ENCODE measurements at regions not wholly inside any gene's neighbourhood (a gene's known extent, or its start where the extent isn't known, plus 50 kb on each side); places are given as distances from the start of the nearest gene placed in this dataset.

DNA sequence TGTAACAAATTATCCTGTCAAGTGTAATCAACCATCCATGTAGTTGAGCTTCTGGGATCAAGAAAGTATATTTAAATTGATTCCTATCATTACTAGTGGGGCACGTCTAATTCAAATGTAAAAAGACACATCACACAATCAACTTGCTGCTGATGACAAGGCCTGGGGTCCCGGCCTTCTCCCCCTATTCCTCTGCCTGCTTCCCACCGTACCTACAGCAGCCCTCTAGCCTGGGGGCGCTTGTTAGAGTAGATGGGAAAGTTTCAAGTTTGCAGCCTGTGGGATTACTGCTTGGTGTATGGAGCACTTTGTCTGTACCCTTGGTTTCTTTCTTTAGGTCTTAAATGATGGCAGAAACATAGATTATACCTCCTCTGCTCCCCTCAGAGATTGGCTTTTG, 333.3 kb upstream of the KYNU start:
- no peak overlapping the region for H3K56ac ChIP-seq (replicated peaks; ENCODE audit: insufficient read length, low read depth, low read length)
- no peak overlapping the region for H4K8ac ChIP-seq (ENCODE audit: extremely low read depth, insufficient read depth, low read length)
- no peak overlapping the region for H4K91ac ChIP-seq (replicated peaks; ENCODE audit: insufficient read length, low read length)
- H3K23me2 ChIP-seq (ENCODE audit: low read depth, low read length): no peaks in the 10 kb centered on the region
- H4K20me1 ChIP-seq (replicated peaks in 1 of 2; ENCODE audit: control insufficient read depth in 1 of 2, insufficient read depth in 2 of 2, low read length in 2 of 2): no peaks in the 10 kb centered on the region
- no peak overlapping the region for H3K4me3 ChIP-seq (ENCODE audit: extremely low read depth in 1 of 4, insufficient read depth in 2 of 4, low read depth in 3 of 4, low read length in 4 of 4)
- TF ChIP-seq JUN (IDR thresholded peaks at IDR 0.05; ENCODE audit: low read depth, low read length): no peak
- TF ChIP-seq MAFK (IDR thresholded peaks at IDR 0.05; ENCODE audit: low read depth, low read length): no peak
- TF ChIP-seq SIRT6 (IDR thresholded peaks at IDR 0.05; ENCODE audit: low read length): no peak
- no peak for TF ChIP-seq PHF8 (conservative IDR thresholded peaks at IDR 0.05; ENCODE audit: low read depth, low read length)
- no peak for TF ChIP-seq CREB1 (IDR thresholded peaks at IDR 0.05)
- TF ChIP-seq EZH2 (IDR thresholded peaks at IDR 0.05; ENCODE audit: low read depth, low read length, severe bottlenecking): no peak
- no peak for TF ChIP-seq NANOG (IDR thresholded peaks at IDR 0.05; ENCODE audit: insufficient read depth, low read depth, low read length, poor library complexity, severe bottlenecking)
- TF ChIP-seq CTCF (IDR thresholded peaks at IDR 0.05; ENCODE audit: control extremely low read depth in 1 of 3, insufficient read depth in 1 of 3, low read depth in 1 of 3, low read length in 3 of 3): no peak
- no peak for TF ChIP-seq BRCA1 (IDR thresholded peaks at IDR 0.05; ENCODE audit: low read depth, low read length)
- TF ChIP-seq TEAD4 (IDR thresholded peaks at IDR 0.05; ENCODE audit: low read depth, low read length): no peak
- no peak for TF ChIP-seq TBP (IDR thresholded peaks at IDR 0.05; ENCODE audit: low read depth, low read length)
- TF ChIP-seq ZNF274 (IDR thresholded peaks at IDR 0.05; ENCODE audit: borderline replicate concordance, extremely low read depth, low read length): no peak
- no peak for TF ChIP-seq BCL11A (IDR thresholded peaks at IDR 0.05; ENCODE audit: low read depth in 2 of 2, low read length in 2 of 2)
- no peak overlapping the region for H3K27ac ChIP-seq (ENCODE audit: low read depth, low read length)
- H3K4me2 ChIP-seq (ENCODE audit: insufficient read depth in 1 of 2, low read depth in 2 of 2, low read length in 2 of 2): no peak overlapping the region
- H2AFZ ChIP-seq (ENCODE audit: low read length): peak overlapping the region; percentile 53
- no peak overlapping the region for H2BK15ac ChIP-seq (ENCODE audit: low read length)
- no peak overlapping the region for H3K14ac ChIP-seq (ENCODE audit: insufficient read length)
- FAIRE-seq (no peak), DNase-seq (ENCODE audit: low read depth in 1 of 2, low spot score in 2 of 2) (no peak)
- no peak overlapping the region for H4K5ac ChIP-seq (ENCODE audit: insufficient read length, low read depth, low read length)
- H3K79me1 ChIP-seq (ENCODE audit: low read depth, low read length): no peaks in the 10 kb centered on the region
- H2BK5ac ChIP-seq (ENCODE audit: low read depth, low read length): no peak overlapping the region
- H3K9ac ChIP-seq (replicated peaks in 1 of 4; ENCODE audit: extremely low read depth in 1 of 4, low read depth in 3 of 4, low read length in 3 of 4): no peak overlapping the region
- no peaks in the 10 kb centered on the region for H3K79me2 ChIP-seq (ENCODE audit: control insufficient read depth in 1 of 2, insufficient read depth in 2 of 2, low read length in 2 of 2)
- H2BK20ac ChIP-seq (ENCODE audit: low read length): no peak overlapping the region
- CTCF ChIA-PET (ENCODE audit: partially characterized antibody): interaction anchor here (0.7 to 1.1 kb wide), 2 partner anchors 9 to 12 kb away, joined by 3 read pairs; no protein-coding TSS in a partner anchor
- H2AK5ac ChIP-seq (ENCODE audit: low read depth, low read length): no peak overlapping the region
- POLR2A ChIA-PET (ENCODE audit: partially characterized antibody): no interaction called here
- no peaks in the 10 kb centered on the region; a peak in 1 of 4 replicates for H3K9me3 ChIP-seq (ENCODE audit: insufficient read depth in 2 of 2, low read depth in 1 of 2, low read length in 1 of 2)
- no peaks in the 10 kb centered on the region for H3K36me3 ChIP-seq (ENCODE audit: control insufficient read depth in 2 of 4, insufficient read depth in 4 of 4, low read length in 3 of 4)
- no peak overlapping the region for H2BK120ac ChIP-seq (replicated peaks; ENCODE audit: low read depth, low read length)
- no peaks in the 10 kb centered on the region for H3K4me1 ChIP-seq (replicated peaks in 1 of 4; ENCODE audit: control insufficient read depth in 3 of 4, insufficient read depth in 4 of 4, low read length in 3 of 4)
- no peaks in the 10 kb centered on the region for H3K27me3 ChIP-seq (replicated peaks in 1 of 4; ENCODE audit: control insufficient read depth in 3 of 4, extremely low read depth in 1 of 4, insufficient read depth in 3 of 4, low read length in 3 of 4)
- no peak overlapping the region for H3K18ac ChIP-seq (ENCODE audit: extremely low read depth, low read length)
- no peak overlapping the region for H2BK12ac ChIP-seq (ENCODE audit: low read depth, low read length)
- WGBS, 2 experiments (ENCODE audit: extremely low coverage in 1 of 2, insufficient coverage in 1 of 2, insufficient read length in 1 of 2, insufficient replicate concordance in 2 of 2, low coverage in 1 of 2, low lambda C conversion rate in 2 of 2, missing lambda C conversion rate in 1 of 2): 66% methylated on average over 4 of the region's 4 CpGs; no CpG with 5 or more reads in 1 of the 2 experiments
- no peak overlapping the region for H3K4ac ChIP-seq (replicated peaks; ENCODE audit: insufficient read length, low read depth, low read length)
- H3K23ac ChIP-seq (ENCODE audit: insufficient read length): no peak overlapping the region

All from H1 (cell line).